ENCODE measurements at regions not wholly inside any gene's neighbourhood (a gene's known extent, or its start where the extent isn't known, plus 50 kb on each side); places are given as distances from the start of the nearest gene placed in this dataset.
"Not testable (repeated sequence)": the region's sequence is repeated elsewhere in the genome, so short reads cannot be mapped to it uniquely, and the experiment has no call there.

GRCh38 chr4:135434936-135435335, 1233.3 kb upstream of the PABPC4L start:
- no peak for DNase-seq

GRCh38 chr4:135429528-135429927, 1227.9 kb upstream of the PABPC4L start:
- no peak for DNase-seq

GRCh38 chr4:135418353-135418752, 1216.8 kb upstream of the PABPC4L start:
- no peak for DNase-seq

- DNase-seq, result no peak
These were observed 1210.6 kb upstream of the PABPC4L start for GRCh38 chr4:135412213-135412612.

- no peak for DNase-seq
These were observed 1209.7 kb upstream of the PABPC4L start for GRCh38 chr4:135411251-135411650.

- not testable (repeated sequence) for DNase-seq
These were observed 1207.7 kb upstream of the PABPC4L start for GRCh38 chr4:135409261-135409660.

GRCh38 chr4:135408109-135408508, 1206.5 kb upstream of the PABPC4L start:
- no peak for DNase-seq

- not testable (repeated sequence) for DNase-seq
These were observed 1205.0 kb upstream of the PABPC4L start for GRCh38 chr4:135406597-135406996.

GRCh38 chr4:135385830-135386581, 1184.4 kb upstream of the PABPC4L start:
- DNase-seq, result no peak

- DNase-seq, result no peak
These were observed 1182.0 kb upstream of the PABPC4L start for GRCh38 chr4:135383356-135384288.

- DNase-seq, result no peak
These were observed 1180.8 kb upstream of the PABPC4L start for GRCh38 chr4:135382280-135382959.

GRCh38 chr4:135372131-135372530, 1170.5 kb upstream of the PABPC4L start:
- no peak for DNase-seq

- DNase-seq, result no peak
These were observed 1169.5 kb upstream of the PABPC4L start for GRCh38 chr4:135371137-135371536.

- no peak for DNase-seq
These were observed 1167.2 kb upstream of the PABPC4L start for GRCh38 chr4:135368831-135369230.

GRCh38 chr4:135365065-135365464, 1163.5 kb upstream of the PABPC4L start:
- no peak for DNase-seq

GRCh38 chr4:135359128-135359527, 1157.5 kb upstream of the PABPC4L start:
- DNase-seq, result no peak

GRCh38 chr4:135357091-135357490, 1155.5 kb upstream of the PABPC4L start:
- no peak for DNase-seq

- DNase-seq, result no peak
These were observed 1153.3 kb upstream of the PABPC4L start for GRCh38 chr4:135354876-135355275.

- no peak for DNase-seq
These were observed 1151.4 kb upstream of the PABPC4L start for GRCh38 chr4:135353008-135353407.

- no peak for DNase-seq
These were observed 1142.9 kb upstream of the PABPC4L start for GRCh38 chr4:135344492-135344891.

GRCh38 chr4:135338181-135338580, 1136.6 kb upstream of the PABPC4L start:
- no peak for DNase-seq

- no peak for DNase-seq
These were observed 1123.7 kb upstream of the PABPC4L start for GRCh38 chr4:135325264-135325663.

GRCh38 chr4:135319685-135320084, 1118.1 kb upstream of the PABPC4L start:
- DNase-seq, result no peak
